ENCODE measurements at regions not wholly inside any gene's neighbourhood (a gene's known extent, or its start where the extent isn't known, plus 50 kb on each side); places are given as distances from the start of the nearest gene placed in this dataset.

- TF ChIP-seq POLR2AphosphoS5 (IDR thresholded peaks at IDR 0.05; ENCODE audit: low read depth, low read length) (no peak), POLR2A (IDR thresholded peaks at IDR 0.05; ENCODE audit: low read depth, low read length) (no peak)
Measured at GRCh38 chr13:103694033-103694432, 627.8 kb upstream of the SLC10A2 start.

Measured in GM12892 (cell line).